Heart left ventricle (tissue), 16 donors: ENCODE measurements at regions not wholly inside any gene's neighbourhood (a gene's known extent, or its start where the extent isn't known, plus 50 kb on each side); places are given as distances from the start of the nearest gene placed in this dataset.

ENCODE experiments used
- ATAC-seq, 4 donors: fragments of 200-7000 bp; cut with Tn5 transposase; one replicate each; pipeline ENCODE4 v1.9.1; 2020 to 2022; ENCODE audit warnings: moderate library complexity in 4 of 4, mild to moderate bottlenecking in 3 of 4, moderate number of reproducible peaks in 1 of 4
- DNase-seq, 5 donors: peaks; one replicate each; pipeline ENCODE4 v3.0.0-alpha.2; 2020
- H3K27ac ChIP-seq, 12 donors: fragments of 200-600 bp; sonication (generic) in 4 of 12; one replicate each; pipeline versions ENCODE4 v1.5.0 to v1.8.0; 2016 to 2022; ENCODE audit warnings: mild to moderate bottlenecking in 2 of 12
- H3K27me3 ChIP-seq, 9 donors: fragments of 200-600 bp; sonication (generic) in 2 of 9; one replicate each; pipeline versions ENCODE4 v1.5.1 to v1.8.0; 2016 to 2022; ENCODE audit warnings: mild to moderate bottlenecking in 3 of 9
- H3K36me3 ChIP-seq, 9 donors: fragments of 200-600 bp; sonication (generic) in 2 of 9; one replicate each; pipeline versions ENCODE4 v1.5.0 to v1.8.0; 2018 to 2022; ENCODE audit warnings: mild to moderate bottlenecking in 2 of 9
- H3K4me1 ChIP-seq, 12 donors: fragments of 200-600 bp; sonication (generic) in 4 of 12; one replicate each; pipeline versions ENCODE4 v1.5.0 to v1.8.0; 2016 to 2022; ENCODE audit warnings: mild to moderate bottlenecking in 3 of 12
- H3K4me3 ChIP-seq, 12 donors: fragments of 200-600 bp; sonication (generic) in 4 of 12; one replicate each; pipeline versions ENCODE4 v1.5.0 to v1.8.0; 2017 to 2022; ENCODE audit warnings: mild to moderate bottlenecking in 9 of 12, moderate library complexity in 4 of 12
- H3K9me3 ChIP-seq, 12 donors: fragments of 200-600 bp; sonication (generic) in 4 of 12; one replicate each; pipeline versions ENCODE4 v1.5.0 to v1.8.0; 2016 to 2022; ENCODE audit warnings: mild to moderate bottlenecking in 1 of 12
- POLR2A ChIP-seq, 2 donors: fragments of 450-650 bp; IDR thresholded peaks; one replicate each; pipeline ENCODE4 v1.6.1; 2017; ENCODE audit warnings: antibody characterized with exemption in 2 of 2, mild to moderate bottlenecking in 2 of 2, moderate library complexity in 2 of 2
- WGBS, 4 donors: extraction: QIAGEN DNeasy Blood & Tissue Kit in 2 of 4; methylation state at CpG; one replicate each; pipeline versions ENCODE4 v1.1.5 to v1.1.7; 2013 to 2018; 5-methylcytosine and 5-hydroxymethylcytosine counted together
- intact Hi-C, 10 donors: fragments of 100-400 bp; cut with DNase I; formaldehyde crosslinking; loops; one replicate each; pipeline versions ENCODE4 v1.11.1 to v1.14.2; 2022
- TF ChIP-seq, protein P1 (sequence below), 12 donors: fragments of 200-600 bp; sonication (generic) in 4 of 12; IDR thresholded peaks; one replicate each; pipeline versions ENCODE4 v1.5.0 to v1.8.0; 2018 to 2022; ENCODE audit warnings: antibody characterized with exemption in 12 of 12, mild to moderate bottlenecking in 5 of 12
- donor health status: ischemic (EF 13 %, LVEDD 7.1; RV severe dilation, severe dysfunction).
- donor health status: healthy with polysubstance abuse.
- donor health status: DM: no; HTN: yes; CAD: no.
- donor health status: DM: no; HTN: no; CAD: no.
- donor health status: ischemic (EF 25% LVEDD 6.9; RV normal size, moderate dysfunction).
- donor health status: ischemic (EF 25% LVEDD 5.7; RV mildly dilated, moderate dysfunction).
- donor health status: healthy.
- donor health status: DM: yes; HTN: yes; CAD: no.
- donor health status: ischemic (EF 35%, LVEDD 5.7; RV mildly dilated, moderate dysfunction).
- donor health status: nonischemic (EF 11% LVEDD 7.7; RV severe dilation, severe dysfunction).
- donor health status: DM: yes; HTN: yes; CAD: no.
- donor health status: PGD.
- donor health status: ischemic (EF 29% LVEDD 5.4; RV normal size, mild dysfunction).
- donor health status: nonischemic (EF 23%, LVEDD 6.1; RV moderate dilation, normal function).

GRCh38 chr1:10916311-10916710, 96.1 kb upstream of the TARDBP start:
- WGBS, 4 donors, result 65 to 79% (median 70%) methylated on average over 4 to 5 of the region's 5 CpGs
- Histone ChIP-seq H3K4me1 (no peaks in the 10 kb centered on the region), H3K9me3 (no peaks in the 10 kb centered on the region), H3K4me3 (no peak overlapping the region), H3K36me3 (no peaks in the 10 kb centered on the region), H3K27me3 (peaks cover 0 to 17% (median 0%) of the 10 kb centered on the region in 9 donors), H3K27ac (no peak overlapping the region)
- DNase-seq (peak in 2 of 5 donors; percentile 3 to 18), ATAC-seq (no peak)
- no peak for TF ChIP-seq POLR2A (IDR thresholded peaks at IDR 0.05)
- TF ChIP-seq, protein P1, sequence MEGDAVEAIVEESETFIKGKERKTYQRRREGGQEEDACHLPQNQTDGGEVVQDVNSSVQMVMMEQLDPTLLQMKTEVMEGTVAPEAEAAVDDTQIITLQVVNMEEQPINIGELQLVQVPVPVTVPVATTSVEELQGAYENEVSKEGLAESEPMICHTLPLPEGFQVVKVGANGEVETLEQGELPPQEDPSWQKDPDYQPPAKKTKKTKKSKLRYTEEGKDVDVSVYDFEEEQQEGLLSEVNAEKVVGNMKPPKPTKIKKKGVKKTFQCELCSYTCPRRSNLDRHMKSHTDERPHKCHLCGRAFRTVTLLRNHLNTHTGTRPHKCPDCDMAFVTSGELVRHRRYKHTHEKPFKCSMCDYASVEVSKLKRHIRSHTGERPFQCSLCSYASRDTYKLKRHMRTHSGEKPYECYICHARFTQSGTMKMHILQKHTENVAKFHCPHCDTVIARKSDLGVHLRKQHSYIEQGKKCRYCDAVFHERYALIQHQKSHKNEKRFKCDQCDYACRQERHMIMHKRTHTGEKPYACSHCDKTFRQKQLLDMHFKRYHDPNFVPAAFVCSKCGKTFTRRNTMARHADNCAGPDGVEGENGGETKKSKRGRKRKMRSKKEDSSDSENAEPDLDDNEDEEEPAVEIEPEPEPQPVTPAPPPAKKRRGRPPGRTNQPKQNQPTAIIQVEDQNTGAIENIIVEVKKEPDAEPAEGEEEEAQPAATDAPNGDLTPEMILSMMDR (IDR thresholded peaks at IDR 0.05), result no peak
- intact Hi-C loops, result no loop called here

- Histone ChIP-seq H3K27ac (no peak overlapping the region), H3K4me1 (no peaks in the 10 kb centered on the region), H3K36me3 (no peaks in the 10 kb centered on the region), H3K9me3 (no peaks in the 10 kb centered on the region), H3K4me3 (no peak overlapping the region), H3K27me3 (peaks cover 0 to 17% (median 0%) of the 10 kb centered on the region in 9 donors)
- 77 to 87% (median 80%) methylated on average over 10 of the region's 10 CpGs for whole genome bisulfite sequencing, 4 donors
- intact Hi-C loops, result no loop called here
- TF ChIP-seq, protein P1 (IDR thresholded peaks at IDR 0.05), result no peak
- no peak for TF ChIP-seq POLR2A (IDR thresholded peaks at IDR 0.05)
- no peak for ATAC-seq
- peak in 1 of 5 donors; percentile 20 for DNase-seq
Measured at GRCh38 chr1:10916991-10917390, 95.5 kb upstream of the TARDBP start.

- ATAC-seq, result no peak
- DNase-seq, result peak in 2 of 5 donors; percentile 0 to 26
- no peak overlapping the region for H3K4me3 ChIP-seq
- H3K9me3 ChIP-seq, result no peaks in the 10 kb centered on the region
- intact Hi-C loops, result no loop called here
- H3K36me3 ChIP-seq, result no peaks in the 10 kb centered on the region
- peaks cover 0 to 17% (median 0%) of the 10 kb centered on the region in 9 donors for H3K27me3 ChIP-seq
- TF ChIP-seq POLR2A (IDR thresholded peaks at IDR 0.05), result no peak
- TF ChIP-seq, protein P1 (IDR thresholded peaks at IDR 0.05), result no peak
- 44 to 51% (median 50%) methylated on average over 10 of the region's 10 CpGs for WGBS, 4 donors
- H3K4me1 ChIP-seq, result no peaks in the 10 kb centered on the region
- H3K27ac ChIP-seq, result no peak overlapping the region
Measured at GRCh38 chr1:10917513-10918454, 94.7 kb upstream of the TARDBP start.

DNA sequence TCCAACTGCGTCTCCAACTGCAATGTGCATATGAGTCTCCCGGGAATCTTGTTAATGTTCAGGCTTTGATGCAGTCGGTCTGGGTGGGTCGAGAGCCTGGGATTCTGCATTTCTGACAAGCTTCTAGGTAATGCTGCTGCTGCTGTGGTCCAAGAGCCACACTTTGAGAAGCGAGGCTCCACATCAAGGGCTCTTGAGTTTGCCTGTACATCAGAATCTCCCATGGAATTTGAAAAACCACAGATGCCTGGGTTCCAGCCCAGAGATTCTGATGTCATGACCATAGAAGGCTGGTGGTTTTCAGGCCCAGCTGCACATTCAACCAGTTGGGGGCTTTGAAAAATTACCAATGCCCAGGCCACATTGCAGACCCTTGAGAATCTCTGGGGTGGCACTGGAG, 93.9 kb upstream of the TARDBP start:
- Histone ChIP-seq H3K27me3 (peaks cover 0 to 17% (median 0%) of the 10 kb centered on the region in 9 donors), H3K4me3 (no peak overlapping the region), H3K36me3 (no peaks in the 10 kb centered on the region), H3K9me3 (no peaks in the 10 kb centered on the region), H3K4me1 (no peaks in the 10 kb centered on the region), H3K27ac (no peak overlapping the region)
- intact Hi-C loops, result no loop called here
- ATAC-seq, result no peak
- WGBS, 4 donors, result 63 to 76% (median 66%) methylated on average over 5 of the region's 5 CpGs
- peak in 2 of 5 donors; percentile 18 to 20 for DNase-seq
- TF ChIP-seq, protein P1 (IDR thresholded peaks at IDR 0.05), result no peak
- no peak for TF ChIP-seq POLR2A (IDR thresholded peaks at IDR 0.05)
